ENCODE measurements at regions not wholly inside any gene's neighbourhood (a gene's known extent, or its start where the extent isn't known, plus 50 kb on each side); places are given as distances from the start of the nearest gene placed in this dataset.

- DNase-seq (ENCODE audit: low spot score) = no peak
Measured at GRCh38 chr14:82445810-82446570, 912.3 kb upstream of the SEL1L start.

DNA sequence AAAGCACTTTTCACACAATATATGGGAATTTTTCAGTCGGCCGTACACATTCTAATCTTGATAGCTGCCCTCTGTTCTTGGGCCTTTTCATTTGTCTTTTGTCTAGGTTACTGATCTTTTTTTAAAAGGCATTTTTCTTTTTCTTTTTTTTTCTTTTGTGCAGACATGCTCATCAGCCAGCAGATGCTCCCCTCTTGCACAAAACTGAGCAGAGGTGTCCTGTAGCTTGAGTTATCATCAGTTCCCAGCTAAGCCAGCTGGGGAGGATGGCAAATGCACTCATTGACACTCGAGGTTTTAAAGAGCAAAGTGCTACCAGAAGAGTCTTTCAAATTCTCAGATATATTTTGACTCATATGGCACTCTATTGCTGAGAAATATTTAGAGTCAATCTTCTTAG lies 913.9 kb upstream of the SEL1L start:
- DNase-seq (ENCODE audit: low spot score) = no peak

- no peak for DNase-seq (ENCODE audit: low spot score)
Measured at GRCh38 chr14:82449926-82450468, 916.3 kb upstream of the SEL1L start.

DNA sequence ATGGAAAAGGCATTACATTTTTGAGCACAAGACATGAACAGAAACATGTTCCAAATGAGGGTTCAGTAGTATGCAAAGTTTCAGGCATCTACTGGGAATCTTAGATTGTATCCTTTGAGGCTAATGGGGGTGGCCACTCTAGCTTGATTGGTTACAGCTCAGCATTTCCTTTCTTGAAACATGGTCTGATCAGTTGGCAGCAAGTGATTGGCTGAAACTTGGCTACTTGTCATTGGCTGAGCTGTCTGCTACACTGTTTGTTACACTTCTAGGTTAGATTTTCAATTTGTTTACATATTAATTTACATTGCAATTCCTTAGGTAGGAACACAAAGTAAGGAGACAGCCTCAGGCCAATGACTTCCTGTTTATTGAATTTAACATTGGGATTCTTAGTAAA lies 918.0 kb upstream of the SEL1L start:
- DNase-seq (ENCODE audit: low spot score) = no peak

DNA sequence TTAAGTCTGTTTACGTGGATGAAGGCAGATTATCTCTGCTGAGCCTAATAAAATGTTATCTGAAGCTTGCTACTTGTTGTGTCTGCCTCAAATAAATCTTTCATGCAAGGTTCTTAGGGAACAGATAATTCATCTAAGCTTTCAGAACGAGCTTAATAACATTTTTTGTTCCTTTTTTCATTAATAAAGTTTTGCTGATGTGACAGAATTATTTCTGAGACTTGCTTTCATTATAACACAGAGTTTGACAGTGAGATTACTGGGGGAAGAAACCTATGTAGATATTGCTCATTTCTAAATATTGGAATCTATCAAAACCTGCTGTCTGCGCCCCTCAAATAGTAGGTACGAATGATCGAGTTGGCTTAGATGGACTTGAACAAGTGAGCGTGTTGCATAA lies 948.7 kb upstream of the SEL1L start:
- no peak for DNase-seq (ENCODE audit: low spot score)

DNA sequence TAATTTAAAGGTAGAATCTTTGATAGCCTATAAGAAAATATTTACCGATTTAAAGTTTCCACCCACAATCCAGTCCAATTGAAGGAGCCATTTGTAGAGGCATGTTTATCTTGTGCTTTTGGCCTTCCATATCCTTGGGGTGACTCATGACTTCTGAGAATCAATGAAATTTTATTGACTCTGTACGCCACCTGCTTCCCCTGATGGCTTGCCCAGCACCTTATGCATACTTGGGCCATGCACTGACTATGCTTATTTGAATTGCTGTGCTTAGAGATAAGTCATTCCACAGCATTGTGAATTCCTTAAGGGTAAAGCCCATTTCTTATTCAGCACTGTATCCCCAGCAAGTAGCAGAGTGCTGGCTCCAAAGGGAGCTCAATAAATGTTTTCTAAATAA lies 954.8 kb upstream of the SEL1L start:
- no peak for DNase-seq (ENCODE audit: low spot score)

- no peak for DNase-seq (ENCODE audit: low spot score)
Measured at GRCh38 chr14:82490397-82490796, 956.7 kb upstream of the SEL1L start.

GRCh38 chr14:82492157-82492556 lies 958.5 kb upstream of the SEL1L start:
- DNase-seq (ENCODE audit: low spot score) = no peak

GRCh38 chr14:82500222-82500621 lies 966.6 kb upstream of the SEL1L start:
- DNase-seq (ENCODE audit: low spot score) = no peak

DNA sequence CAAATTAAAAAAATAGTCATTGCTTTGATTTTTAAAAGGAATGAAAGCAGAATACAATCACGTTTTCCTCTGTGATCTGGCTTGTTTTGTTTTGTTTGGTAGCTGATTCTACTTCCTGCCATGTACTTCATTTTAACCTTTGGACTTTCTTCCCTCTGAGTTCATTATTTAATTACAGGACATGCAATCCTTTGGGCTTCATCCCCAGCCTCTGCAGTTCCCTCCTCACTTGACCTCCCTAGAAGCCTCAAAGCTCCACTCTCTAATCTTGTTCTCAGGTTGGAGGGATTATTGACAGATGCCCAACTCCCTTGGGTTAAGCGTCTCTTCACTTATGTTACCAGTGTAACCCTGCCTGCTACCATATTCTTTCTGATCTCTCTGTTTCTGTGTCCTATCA lies 967.9 kb upstream of the SEL1L start:
- no peak for DNase-seq (ENCODE audit: low spot score)

DNA sequence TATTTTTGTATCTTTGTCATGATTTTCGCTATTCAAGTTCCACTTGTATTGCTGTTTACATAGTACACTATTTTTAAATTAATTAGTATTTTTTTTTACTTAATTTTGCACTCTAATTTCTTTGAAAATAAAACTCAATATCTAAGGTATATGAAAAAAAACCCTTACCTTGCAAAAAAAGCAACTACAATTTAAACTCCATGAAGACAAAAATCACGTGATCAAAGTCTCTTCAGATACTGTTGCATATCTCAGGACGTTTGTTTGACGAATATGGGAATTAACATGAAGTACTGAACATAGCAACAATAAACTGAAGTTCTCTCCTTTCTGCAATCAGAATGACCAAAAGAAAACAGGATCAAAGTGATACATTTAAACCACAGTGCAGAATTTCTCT lies 968.4 kb upstream of the SEL1L start:
- no peak for DNase-seq (ENCODE audit: low spot score)

- DNase-seq (ENCODE audit: low spot score) = no peak
Measured at GRCh38 chr14:82504894-82505293, 971.2 kb upstream of the SEL1L start.

DNA sequence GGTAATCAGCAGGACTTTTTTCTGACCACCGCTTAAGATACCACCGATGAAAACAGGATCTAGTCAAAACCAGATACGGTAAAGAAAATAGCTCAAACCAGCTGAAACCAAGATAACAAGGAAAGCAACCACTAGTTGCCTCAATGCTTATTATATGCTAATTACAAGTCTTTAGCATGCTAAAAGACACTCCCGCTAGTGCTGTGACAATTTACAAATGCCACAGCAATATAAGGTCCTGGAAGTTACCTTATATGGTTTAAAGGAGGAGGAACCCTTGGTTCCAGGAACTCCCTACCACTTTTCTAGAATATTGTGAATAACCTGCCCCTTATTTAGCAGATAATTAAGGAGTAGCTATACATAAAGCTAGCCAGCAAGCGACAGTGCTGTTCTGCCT lies 976.4 kb upstream of the SEL1L start:
- no peak for DNase-seq (ENCODE audit: low spot score)

- DNase-seq (ENCODE audit: low spot score) = no peak
Measured at GRCh38 chr14:82511399-82511798, 977.7 kb upstream of the SEL1L start.

GRCh38 chr14:82520765-82521164 lies 987.1 kb upstream of the SEL1L start:
- DNase-seq (ENCODE audit: low spot score) = no peak

DNA sequence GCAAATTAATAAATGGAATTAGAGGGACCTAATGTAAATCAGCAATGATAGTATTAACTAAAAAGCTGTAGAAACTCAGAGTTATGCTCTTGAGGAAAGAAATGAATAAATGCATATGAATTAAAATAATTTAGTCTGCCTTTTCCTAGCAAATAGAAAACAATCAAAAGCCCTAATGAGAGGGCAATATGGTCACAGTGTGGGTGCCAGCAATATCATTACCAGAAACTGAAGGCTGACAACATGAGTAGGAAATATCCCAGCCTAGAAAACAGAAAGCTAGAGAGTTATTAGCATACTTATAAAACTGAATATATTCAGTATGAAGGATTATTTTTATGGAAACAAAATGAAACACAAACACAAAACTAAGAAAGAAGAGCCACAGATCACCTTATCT lies 987.5 kb upstream of the SEL1L start:
- no peak for DNase-seq (ENCODE audit: low spot score)

- DNase-seq (ENCODE audit: low spot score) = no peak
Measured at GRCh38 chr14:82528016-82528415, 994.4 kb upstream of the SEL1L start.

DNA sequence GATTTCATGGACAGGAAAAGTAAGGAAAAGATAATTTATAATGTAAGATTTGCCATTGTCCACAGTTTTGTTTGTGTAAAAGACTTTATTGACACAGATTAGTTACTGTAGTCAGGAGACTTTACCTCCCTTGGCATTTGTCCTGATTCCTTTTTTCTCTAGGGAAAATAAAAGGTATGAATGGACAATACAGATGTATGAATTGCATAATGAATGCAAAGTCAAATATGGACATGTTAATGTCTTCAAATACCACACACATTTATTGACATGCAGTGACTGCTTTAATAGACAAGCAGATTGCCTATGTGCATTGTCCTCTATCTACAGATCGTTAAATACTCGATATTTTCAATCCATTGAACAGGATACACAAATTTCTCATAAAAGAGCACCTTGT lies 999.7 kb upstream of the SEL1L start:
- no peak for DNase-seq (ENCODE audit: low spot score)

GRCh38 chr14:82536566-82536965 lies 1002.9 kb upstream of the SEL1L start:
- DNase-seq (ENCODE audit: low spot score) = no peak

DNA sequence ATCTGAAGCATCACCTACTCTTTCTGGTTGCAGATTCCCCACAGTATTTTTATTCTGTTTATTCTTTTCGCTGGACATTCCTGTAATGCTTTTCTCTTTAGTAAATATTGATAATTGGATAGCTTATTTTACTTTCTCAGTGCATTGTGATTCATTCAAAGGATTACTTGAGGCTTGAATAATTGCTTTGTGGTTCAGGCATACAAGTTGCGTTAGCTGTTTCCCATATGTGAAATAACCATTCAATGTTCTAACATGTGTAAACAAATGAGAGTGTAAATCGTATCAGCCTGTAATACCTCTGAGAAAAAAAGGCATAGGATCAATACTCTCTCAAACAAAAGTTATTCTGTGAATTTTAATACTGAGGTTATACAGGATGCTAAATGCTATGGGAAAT lies 1004.2 kb upstream of the SEL1L start:
- no peak for DNase-seq (ENCODE audit: low spot score)

DNA sequence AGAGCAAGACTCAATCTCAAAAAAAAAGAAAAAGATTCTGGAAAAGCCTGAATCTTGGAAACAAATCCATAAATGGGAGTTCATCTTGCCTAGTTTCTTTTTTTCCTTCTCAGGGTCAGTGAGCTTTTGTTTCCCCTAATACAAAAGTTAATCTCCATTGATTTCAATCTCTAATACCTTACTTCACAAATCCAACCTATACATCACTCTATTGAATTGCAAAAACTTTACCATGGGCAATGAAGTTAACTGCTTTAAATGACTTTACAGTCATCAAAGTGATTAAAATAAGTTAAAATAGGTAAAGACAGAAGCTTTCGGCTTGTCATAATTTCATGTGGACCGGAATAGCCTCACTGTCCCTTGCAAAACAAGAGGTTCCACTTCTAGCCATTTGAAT lies 1012.7 kb upstream of the SEL1L start:
- no peak for DNase-seq (ENCODE audit: low spot score)

DNA sequence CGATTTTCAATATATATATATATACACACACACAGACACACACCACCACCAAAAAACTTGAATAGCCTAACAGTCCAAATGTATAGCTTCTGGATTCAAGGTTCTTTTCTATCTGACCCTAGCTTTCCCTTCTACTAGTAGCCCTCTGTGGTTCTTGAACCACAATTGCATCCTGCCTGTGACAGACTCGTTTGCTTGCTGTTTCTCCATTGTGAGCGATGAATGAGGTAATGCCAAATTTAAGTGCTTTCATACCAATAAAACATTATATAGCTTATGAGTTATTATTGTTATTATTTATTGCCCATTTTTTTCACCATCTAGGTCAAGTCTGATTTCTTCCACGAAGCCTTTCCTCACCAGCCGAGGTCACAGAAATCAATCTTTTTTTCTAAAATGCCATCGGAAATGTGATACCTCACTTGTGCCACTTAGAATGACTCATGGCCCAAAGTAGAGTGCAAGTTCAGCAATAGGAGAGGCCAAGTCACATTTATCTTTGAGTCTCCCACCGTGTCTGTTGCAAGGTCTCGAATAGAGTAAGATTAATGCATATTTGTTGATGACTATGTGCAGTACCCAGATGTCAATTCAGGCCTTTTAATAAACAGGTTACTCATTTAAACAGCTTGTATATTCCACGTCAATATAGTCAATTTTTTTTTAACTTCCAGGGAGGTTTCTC lies 1015.8 kb upstream of the SEL1L start:
- no peak for DNase-seq (ENCODE audit: low spot score)

DNA sequence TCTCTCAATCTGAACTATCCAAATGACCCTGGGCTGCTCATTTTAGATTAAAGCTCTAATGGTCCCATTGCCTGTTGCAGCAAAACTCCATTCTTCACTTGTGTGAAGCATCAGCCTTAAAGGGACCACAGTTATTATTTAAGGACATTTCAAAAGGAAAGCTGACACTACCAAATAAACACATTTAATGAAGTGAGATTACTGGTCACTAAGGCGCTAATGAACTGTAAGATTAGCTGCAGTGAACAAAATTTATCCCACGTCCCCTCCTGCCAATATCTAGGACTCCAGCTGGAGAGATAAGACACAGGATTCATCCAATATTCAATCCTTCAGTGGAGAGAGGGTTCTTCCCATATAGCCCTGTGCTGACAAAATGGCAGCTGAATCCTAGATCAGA lies 1029.2 kb upstream of the SEL1L start:
- DNase-seq (ENCODE audit: low spot score) = no peak

DNA sequence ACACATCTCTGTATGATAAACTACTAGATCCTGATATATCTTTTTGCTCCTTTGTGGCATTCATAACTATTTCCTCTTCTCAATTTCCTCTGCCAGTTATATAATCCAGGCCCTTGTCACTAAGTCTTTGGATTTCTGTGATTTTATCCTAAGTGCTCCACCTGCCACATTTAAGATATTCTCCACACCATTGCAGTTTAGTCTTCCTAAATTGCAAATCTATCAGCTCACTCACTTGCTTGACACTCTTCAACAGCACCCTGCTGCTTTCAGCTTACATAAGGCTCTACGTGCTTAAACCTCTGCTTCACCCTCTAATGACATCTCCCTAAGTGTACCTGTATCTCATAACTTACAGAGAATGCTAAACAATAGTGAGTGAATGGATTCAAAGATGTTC lies 1032.2 kb upstream of the SEL1L start:
- no peak for DNase-seq (ENCODE audit: low spot score)
